SU-DHL-6 (cell line): ENCODE measurements at regions not wholly inside any gene's neighbourhood (a gene's known extent, or its start where the extent isn't known, plus 50 kb on each side); places are given as distances from the start of the nearest gene placed in this dataset.

Experiments
- H2AFZ ChIP-seq: fragments of 200-600 bp; sonication (generic); 2 replicates; pipeline ENCODE4 v1.6.1; 2014; ENCODE audit warnings: low read depth, mild to moderate bottlenecking, moderate library complexity, mixed read lengths, antibody characterized with exemption, low read length; ENCODE audit not compliant: severe bottlenecking
- H3F3A ChIP-seq: fragments of 200-600 bp; shearing (Covaris generic); 2 replicates; pipeline ENCODE4 v1.6.0; 2016; ENCODE audit warnings: antibody characterized with exemption, mild to moderate bottlenecking; ENCODE audit not compliant: insufficient read depth
- H3K27ac ChIP-seq: fragments of 200-600 bp; sonication (generic); 2 replicates; pipeline ENCODE4 v1.5.1; 2016; ENCODE audit warnings: low read depth, mild to moderate bottlenecking, low read length, moderate library complexity, mixed read lengths
- H3K27me3 ChIP-seq: fragments of 200-600 bp; sonication (generic), shearing (Covaris generic); 2 replicates; pipeline ENCODE4 v1.6.0; 2014; ENCODE audit warnings: mild to moderate bottlenecking, low read length
- H3K36me3 ChIP-seq: fragments of 200-600 bp; sonication (generic); 2 replicates; pipeline ENCODE4 v1.6.1; 2014; ENCODE audit warnings: mild to moderate bottlenecking, low read length, mixed read lengths
- H3K4me2 ChIP-seq: fragments of 300-600, 200-600 bp; shearing (Covaris generic), sonication (generic); 2 replicates; pipeline ENCODE4 v1.6.0; 2014; ENCODE audit warnings: low read length, low read depth, mild to moderate bottlenecking; ENCODE audit not compliant: poor library complexity, severe bottlenecking
- H3K4me3 ChIP-seq: fragments of 200-600 bp; sonication (generic); 2 replicates; pipeline ENCODE4 v1.5.1; 2014; ENCODE audit warnings: antibody characterized with exemption, low read length, mild to moderate bottlenecking, mixed read lengths; ENCODE audit not compliant: insufficient read depth, poor library complexity, severe bottlenecking
- H3K79me2 ChIP-seq: fragments of 200-600 bp; sonication (generic); 2 replicates; pipeline ENCODE4 v1.6.1; 2014; ENCODE audit warnings: mild to moderate bottlenecking, low read length, moderate library complexity; ENCODE audit not compliant: insufficient read depth
- H3K9ac ChIP-seq: fragments of 200-600 bp; sonication (generic); 2 replicates; pipeline ENCODE4 v1.7.0; 2014; ENCODE audit warnings: mild to moderate bottlenecking, low read length
- H3K9me2 ChIP-seq: fragments of 200-600 bp; sonication (generic); replicated peaks from 2 replicates; pipeline ENCODE4 v1.6.1; 2014; ENCODE audit warnings: low read length; ENCODE audit not compliant: insufficient read depth
- H3K9me3 ChIP-seq: fragments of 200-600 bp; sonication (generic); 2 replicates; pipeline ENCODE4 v1.6.1; 2014; ENCODE audit warnings: low read length, mixed read lengths; ENCODE audit not compliant: insufficient read depth
- H4K20me1 ChIP-seq: fragments of 200-600 bp; sonication (generic); 2 replicates; pipeline ENCODE4 v1.6.1; 2014; ENCODE audit warnings: low read depth, mild to moderate bottlenecking, antibody characterized with exemption, low read length, moderate library complexity, mixed read lengths
- EZH2phosphoT487 ChIP-seq: fragments of 200-600 bp; sonication (generic), shearing (Covaris generic); conservative IDR thresholded peaks from 2 replicates; pipeline ENCODE4 v1.6.1; 2018; ENCODE audit warnings: mild to moderate bottlenecking, antibody characterized with exemption, low read length, moderate library complexity, mixed read lengths
- TF ChIP-seq, protein P1 (sequence below): fragments of 200-600 bp; sonication (generic); IDR thresholded peaks from one replicate; pipeline ENCODE4 v1.5.1; 2017; ENCODE audit warnings: antibody characterized with exemption, mild to moderate bottlenecking, low read length, moderate library complexity; ENCODE audit not compliant: insufficient read depth, poor library complexity, severe bottlenecking

DNA sequence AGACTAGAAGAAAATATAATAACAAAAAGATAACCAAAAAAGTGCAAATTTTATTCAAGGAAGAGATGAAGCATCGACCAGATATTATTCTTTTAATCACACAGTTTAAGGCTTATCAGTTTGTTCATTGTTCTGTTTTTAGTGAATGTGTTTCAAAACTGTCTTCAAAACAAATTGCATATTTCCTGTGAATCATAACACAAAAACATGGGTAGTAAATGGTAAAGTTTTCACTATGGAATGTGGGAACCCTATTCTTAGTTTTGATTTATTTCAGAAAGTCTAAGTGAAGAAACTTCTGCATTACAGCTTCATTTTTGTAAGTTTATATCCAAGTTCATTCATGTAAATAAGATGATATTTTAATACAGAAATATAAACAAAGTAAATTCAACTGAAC is 207.6 kb upstream of the LUZP2 start:
- Histone ChIP-seq H3K9ac (no peak overlapping the region), H3K4me3 (no peak overlapping the region), H3K27ac (no peak overlapping the region), H3K79me2 (no peaks in the 10 kb centered on the region), H3K36me3 (no peaks in the 10 kb centered on the region), H3F3A (no peaks in the 10 kb centered on the region), H2AFZ (no peak overlapping the region), H3K27me3 (no peaks in the 10 kb centered on the region), H3K9me2 (no peaks in the 10 kb centered on the region), H3K9me3 (no peaks in the 10 kb centered on the region), H3K4me2 (no peak overlapping the region), H4K20me1 (no peaks in the 10 kb centered on the region)
- no peak for TF ChIP-seq EZH2phosphoT487

DNA sequence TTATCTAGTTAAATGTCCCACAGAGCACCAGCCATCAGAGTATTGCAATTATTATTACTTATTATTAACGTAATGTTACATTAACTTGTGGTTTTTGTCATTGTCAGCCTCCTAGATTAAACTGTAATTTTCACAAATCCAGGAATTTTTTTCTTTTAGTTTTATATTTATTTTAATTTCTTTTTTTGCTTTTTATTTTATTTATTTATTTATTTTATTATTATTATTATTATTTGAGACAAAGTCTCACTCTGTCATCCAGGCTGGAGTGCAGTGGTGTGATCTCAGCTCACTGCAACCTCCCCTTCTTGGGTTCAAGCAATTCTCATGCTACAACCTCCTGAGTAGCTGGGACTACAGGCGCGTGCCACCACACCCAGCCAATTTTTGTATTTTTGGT is 202.9 kb upstream of the LUZP2 start:
- H2AFZ ChIP-seq = no peak overlapping the region
- TF ChIP-seq, protein P1, sequence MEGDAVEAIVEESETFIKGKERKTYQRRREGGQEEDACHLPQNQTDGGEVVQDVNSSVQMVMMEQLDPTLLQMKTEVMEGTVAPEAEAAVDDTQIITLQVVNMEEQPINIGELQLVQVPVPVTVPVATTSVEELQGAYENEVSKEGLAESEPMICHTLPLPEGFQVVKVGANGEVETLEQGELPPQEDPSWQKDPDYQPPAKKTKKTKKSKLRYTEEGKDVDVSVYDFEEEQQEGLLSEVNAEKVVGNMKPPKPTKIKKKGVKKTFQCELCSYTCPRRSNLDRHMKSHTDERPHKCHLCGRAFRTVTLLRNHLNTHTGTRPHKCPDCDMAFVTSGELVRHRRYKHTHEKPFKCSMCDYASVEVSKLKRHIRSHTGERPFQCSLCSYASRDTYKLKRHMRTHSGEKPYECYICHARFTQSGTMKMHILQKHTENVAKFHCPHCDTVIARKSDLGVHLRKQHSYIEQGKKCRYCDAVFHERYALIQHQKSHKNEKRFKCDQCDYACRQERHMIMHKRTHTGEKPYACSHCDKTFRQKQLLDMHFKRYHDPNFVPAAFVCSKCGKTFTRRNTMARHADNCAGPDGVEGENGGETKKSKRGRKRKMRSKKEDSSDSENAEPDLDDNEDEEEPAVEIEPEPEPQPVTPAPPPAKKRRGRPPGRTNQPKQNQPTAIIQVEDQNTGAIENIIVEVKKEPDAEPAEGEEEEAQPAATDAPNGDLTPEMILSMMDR = no peak

DNA sequence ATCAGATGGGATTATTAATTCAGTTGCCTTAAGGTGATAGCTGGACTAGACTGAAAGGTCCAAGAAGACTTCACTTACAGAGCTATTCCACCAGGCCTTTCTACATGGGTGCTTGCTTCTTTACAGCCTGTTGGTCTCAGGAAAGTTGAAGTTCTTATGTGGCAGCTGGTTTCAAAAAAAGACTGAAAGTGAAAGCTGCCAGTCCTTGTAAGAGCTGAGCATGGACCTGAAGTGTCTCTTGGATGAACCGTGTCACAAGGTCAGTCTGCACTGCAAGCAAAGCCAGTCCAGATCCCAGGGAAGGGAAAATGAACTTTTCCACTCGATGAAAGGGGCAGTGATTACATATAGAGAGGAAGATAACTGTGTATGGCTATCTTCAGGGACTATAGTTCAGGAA is 201.5 kb upstream of the LUZP2 start:
- no peak overlapping the region for H2AFZ ChIP-seq
- H3K9ac ChIP-seq = no peak overlapping the region
- no peak overlapping the region for H3K4me2 ChIP-seq
- H3K4me3 ChIP-seq = no peak overlapping the region
- no peak for TF ChIP-seq EZH2phosphoT487
- TF ChIP-seq, protein P1 = no peak
- H3K36me3 ChIP-seq = no peaks in the 10 kb centered on the region
- no peak overlapping the region for H3K27ac ChIP-seq
- H3K9me3 ChIP-seq = no peaks in the 10 kb centered on the region
- H4K20me1 ChIP-seq = no peaks in the 10 kb centered on the region
- H3K79me2 ChIP-seq = no peaks in the 10 kb centered on the region
- H3K27me3 ChIP-seq = no peaks in the 10 kb centered on the region
- no peaks in the 10 kb centered on the region for H3K9me2 ChIP-seq
- H3F3A ChIP-seq = no peaks in the 10 kb centered on the region

More for the DNA sequence above, 202.9 kb upstream of the LUZP2 start:
- Histone ChIP-seq H3K9me3 (no peaks in the 10 kb centered on the region), H3K4me2 (no peak overlapping the region), H3K27me3 (no peaks in the 10 kb centered on the region), H3K9ac (no peak overlapping the region), H3K9me2 (no peaks in the 10 kb centered on the region), H3F3A (no peaks in the 10 kb centered on the region), H3K79me2 (no peaks in the 10 kb centered on the region), H3K27ac (no peak overlapping the region), H3K36me3 (no peaks in the 10 kb centered on the region), H3K4me3 (no peak overlapping the region), H4K20me1 (no peaks in the 10 kb centered on the region)

DNA sequence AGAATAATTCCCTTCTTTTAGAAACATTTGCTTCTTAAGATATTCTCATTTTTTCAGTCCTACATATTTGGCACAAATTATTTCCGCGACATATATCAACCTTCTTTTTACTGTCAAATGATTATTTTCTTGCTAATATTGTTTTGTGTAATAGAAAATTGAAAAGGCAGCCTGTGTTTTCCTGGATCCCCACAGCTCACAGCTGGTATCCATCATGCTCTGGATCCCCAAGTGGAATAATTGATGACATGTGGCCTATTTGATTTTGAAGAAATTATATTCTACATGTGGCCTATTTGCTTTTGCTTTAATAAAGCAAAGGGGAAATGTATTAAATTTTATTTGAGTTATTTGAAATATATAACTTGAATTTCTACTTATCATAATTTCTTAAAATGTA is 199.4 kb upstream of the LUZP2 start:
- no peaks in the 10 kb centered on the region for H4K20me1 ChIP-seq
- no peaks in the 10 kb centered on the region; the same call in 1 of the 2 replicates for H3K9me2 ChIP-seq
- H3K79me2 ChIP-seq = no peaks in the 10 kb centered on the region
- no peak overlapping the region for H3K9ac ChIP-seq
- no peaks in the 10 kb centered on the region for H3K9me3 ChIP-seq
- no peaks in the 10 kb centered on the region for H3F3A ChIP-seq
- H3K4me3 ChIP-seq = no peak overlapping the region
- H2AFZ ChIP-seq = no peak overlapping the region
- TF ChIP-seq, protein P1 = no peak
- TF ChIP-seq EZH2phosphoT487 = no peak
- H3K4me2 ChIP-seq = no peak overlapping the region
- no peaks in the 10 kb centered on the region for H3K27me3 ChIP-seq
- no peak overlapping the region for H3K27ac ChIP-seq
- H3K36me3 ChIP-seq = no peaks in the 10 kb centered on the region
